ENCODE measurements at regions not wholly inside any gene's neighbourhood (a gene's known extent, or its start where the extent isn't known, plus 50 kb on each side); places are given as distances from the start of the nearest gene placed in this dataset.

GRCh38 chr6:126842769-126843168 is 275.7 kb upstream of the RSPO3 start:
- no peak overlapping the region for H2AFZ ChIP-seq (ENCODE audit: low read length)
- no peaks in the 10 kb centered on the region for H3K79me2 ChIP-seq (ENCODE audit: low read length)
- BruUV-seq (replicated peaks): no TSS peak
- ChIA-PET POLR2A (ENCODE audit: unreplicated experiment) (no interaction called here), CTCF (no interaction called here)
- H3K4me2 ChIP-seq (ENCODE audit: low read length): no peak overlapping the region
- no peak overlapping the region for H3K27ac ChIP-seq (ENCODE audit: low read length)
- H3K9me3 ChIP-seq (ENCODE audit: low read length): no peaks in the 10 kb centered on the region
- H4K20me1 ChIP-seq (ENCODE audit: low read length): no peaks in the 10 kb centered on the region
- ATAC-seq (no peak), DNase-seq (no peak)
- no peaks in the 10 kb centered on the region for H3K36me3 ChIP-seq (ENCODE audit: low read depth, low read length)
- intact Hi-C loops (cut with micrococcal nuclease): no loop called here
- H3K9me2 ChIP-seq (replicated peaks; ENCODE audit: low read length): no peaks in the 10 kb centered on the region
- H3K9ac ChIP-seq (ENCODE audit: low read length): no peak overlapping the region
- no peaks in the 10 kb centered on the region for H3K4me1 ChIP-seq (ENCODE audit: insufficient read depth, low read length)
- no peaks in the 10 kb centered on the region for H3F3A ChIP-seq (ENCODE audit: low read length, unreplicated experiment)
- no peak overlapping the region for H3K4me3 ChIP-seq (ENCODE audit: low read length)
- TF ChIP-seq CTCF (conservative IDR thresholded peaks at IDR 0.05; ENCODE audit: low read depth, low read length): no peak
- H3K27me3 ChIP-seq (ENCODE audit: low read length): no peaks in the 10 kb centered on the region

- Histone ChIP-seq H4K20me1 (ENCODE audit: low read length) (no peaks in the 10 kb centered on the region), H3K4me3 (ENCODE audit: low read length) (no peak overlapping the region), H3F3A (ENCODE audit: low read length, unreplicated experiment) (no peaks in the 10 kb centered on the region), H3K27ac (ENCODE audit: low read length) (no peak overlapping the region), H3K4me2 (ENCODE audit: low read length) (no peak overlapping the region), H3K79me2 (ENCODE audit: low read length) (no peaks in the 10 kb centered on the region), H3K9ac (ENCODE audit: low read length) (no peak overlapping the region), H3K36me3 (ENCODE audit: low read depth, low read length) (no peaks in the 10 kb centered on the region), H3K9me2 (replicated peaks; ENCODE audit: low read length) (no peaks in the 10 kb centered on the region), H3K4me1 (ENCODE audit: insufficient read depth, low read length) (no peaks in the 10 kb centered on the region), H2AFZ (ENCODE audit: low read length) (no peak overlapping the region), H3K9me3 (ENCODE audit: low read length) (no peaks in the 10 kb centered on the region), H3K27me3 (ENCODE audit: low read length) (no peaks in the 10 kb centered on the region)
- ATAC-seq: no peak
- CTCF ChIA-PET: no interaction called here
- DNase-seq: no peak
- POLR2A ChIA-PET (ENCODE audit: unreplicated experiment): no interaction called here
- intact Hi-C loops (cut with micrococcal nuclease): no loop called here
- no peak for TF ChIP-seq CTCF (conservative IDR thresholded peaks at IDR 0.05; ENCODE audit: low read depth, low read length)
- no TSS peak for BruUV-seq (replicated peaks)
Measured at GRCh38 chr6:126848119-126848518, 270.4 kb upstream of the RSPO3 start.

- Histone ChIP-seq H4K20me1 (ENCODE audit: low read length) (no peaks in the 10 kb centered on the region), H3K9me2 (replicated peaks; ENCODE audit: low read length) (no peaks in the 10 kb centered on the region), H3F3A (ENCODE audit: low read length, unreplicated experiment) (no peaks in the 10 kb centered on the region), H3K27me3 (ENCODE audit: low read length) (no peaks in the 10 kb centered on the region), H3K9ac (ENCODE audit: low read length) (no peak overlapping the region), H3K4me3 (ENCODE audit: low read length) (no peak overlapping the region), H3K4me2 (ENCODE audit: low read length) (no peak overlapping the region), H3K27ac (ENCODE audit: low read length) (no peak overlapping the region), H3K9me3 (ENCODE audit: low read length) (no peaks in the 10 kb centered on the region), H3K36me3 (ENCODE audit: low read depth, low read length) (no peaks in the 10 kb centered on the region), H3K4me1 (ENCODE audit: insufficient read depth, low read length) (no peaks in the 10 kb centered on the region), H3K79me2 (ENCODE audit: low read length) (no peaks in the 10 kb centered on the region), H2AFZ (ENCODE audit: low read length) (no peak overlapping the region)
- no TSS peak for BruUV-seq (replicated peaks)
- no peak for DNase-seq
- ChIA-PET CTCF (no interaction called here), POLR2A (ENCODE audit: unreplicated experiment) (interaction anchor here (0.6 kb wide), 1 partner anchor 363 kb away, joined by 5 read pairs; no protein-coding TSS in a partner anchor)
- ATAC-seq: no peak
- intact Hi-C loops (cut with micrococcal nuclease): no loop called here
- no peak for TF ChIP-seq EZH2phosphoT487 (IDR thresholded peaks at IDR 0.05; ENCODE audit: borderline replicate concordance, low read length)
- TF ChIP-seq CTCF (conservative IDR thresholded peaks at IDR 0.05; ENCODE audit: low read depth, low read length): no peak
- TF ChIP-seq EZH2 (IDR thresholded peaks at IDR 0.05; ENCODE audit: low read length, unreplicated experiment): no peak
Measured at GRCh38 chr6:126867641-126868040, 250.8 kb upstream of the RSPO3 start.
